RWPE1 (cell line): ENCODE measurements at regions not wholly inside any gene's neighbourhood (a gene's known extent, or its start where the extent isn't known, plus 50 kb on each side); places are given as distances from the start of the nearest gene placed in this dataset.

Source experiments
- CTCF ChIA-PET: fragments of 350-600 bp; sonication (Branson Sonifier 250); formaldehyde crosslinking; extraction: SDS; loops from one replicate; lab custom pipeline; 2021; lab: Yijun Ruan, JAX
- POLR2A ChIA-PET: fragments of 400-600 bp; formaldehyde crosslinking; extraction: SDS; loops from one replicate; lab custom pipeline; 2020; ENCODE audit warnings: antibody characterized with exemption; ENCODE audit not compliant: low non-redundant PET; lab: Yijun Ruan, JAX
- DNase-seq: peaks from one replicate; pipeline ENCODE4 v3.0.0; 2012; ENCODE audit warnings: low spot score
- H3K27ac ChIP-seq: fragments of 450-650 bp; 2 replicates; pipeline ENCODE4 v1.5.1; 2017
- TF ChIP-seq, protein P1 (sequence below): fragments of 450-650 bp; conservative IDR thresholded peaks from 2 replicates; pipeline ENCODE4 v1.5.1; 2017; ENCODE audit warnings: low read depth, mild to moderate bottlenecking

DNA sequence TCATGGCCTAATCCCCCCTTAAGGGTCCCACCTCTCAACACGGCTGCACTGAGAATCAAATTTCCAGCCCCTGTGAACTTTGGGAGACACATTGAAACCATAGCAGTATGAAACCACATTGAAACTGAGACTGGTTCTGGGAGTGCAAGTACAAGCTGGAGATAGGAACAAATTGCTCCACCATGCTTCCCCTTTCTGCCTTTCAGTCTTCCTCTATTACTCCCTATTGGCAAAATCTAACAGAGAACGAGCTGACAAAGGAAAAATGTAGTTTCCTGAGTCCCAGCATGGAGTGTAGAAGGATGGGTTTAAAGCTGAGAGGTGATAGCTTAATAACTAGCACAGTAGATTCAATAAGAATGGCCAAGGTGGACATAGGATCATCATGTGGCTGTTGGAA is 161.7 kb upstream of the RPL34 start:
- ChIA-PET POLR2A (no interaction called here), CTCF (no interaction called here)
- no peak for DNase-seq
- TF ChIP-seq, protein P1, sequence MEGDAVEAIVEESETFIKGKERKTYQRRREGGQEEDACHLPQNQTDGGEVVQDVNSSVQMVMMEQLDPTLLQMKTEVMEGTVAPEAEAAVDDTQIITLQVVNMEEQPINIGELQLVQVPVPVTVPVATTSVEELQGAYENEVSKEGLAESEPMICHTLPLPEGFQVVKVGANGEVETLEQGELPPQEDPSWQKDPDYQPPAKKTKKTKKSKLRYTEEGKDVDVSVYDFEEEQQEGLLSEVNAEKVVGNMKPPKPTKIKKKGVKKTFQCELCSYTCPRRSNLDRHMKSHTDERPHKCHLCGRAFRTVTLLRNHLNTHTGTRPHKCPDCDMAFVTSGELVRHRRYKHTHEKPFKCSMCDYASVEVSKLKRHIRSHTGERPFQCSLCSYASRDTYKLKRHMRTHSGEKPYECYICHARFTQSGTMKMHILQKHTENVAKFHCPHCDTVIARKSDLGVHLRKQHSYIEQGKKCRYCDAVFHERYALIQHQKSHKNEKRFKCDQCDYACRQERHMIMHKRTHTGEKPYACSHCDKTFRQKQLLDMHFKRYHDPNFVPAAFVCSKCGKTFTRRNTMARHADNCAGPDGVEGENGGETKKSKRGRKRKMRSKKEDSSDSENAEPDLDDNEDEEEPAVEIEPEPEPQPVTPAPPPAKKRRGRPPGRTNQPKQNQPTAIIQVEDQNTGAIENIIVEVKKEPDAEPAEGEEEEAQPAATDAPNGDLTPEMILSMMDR, result no peak
- no peak overlapping the region for H3K27ac ChIP-seq

DNA sequence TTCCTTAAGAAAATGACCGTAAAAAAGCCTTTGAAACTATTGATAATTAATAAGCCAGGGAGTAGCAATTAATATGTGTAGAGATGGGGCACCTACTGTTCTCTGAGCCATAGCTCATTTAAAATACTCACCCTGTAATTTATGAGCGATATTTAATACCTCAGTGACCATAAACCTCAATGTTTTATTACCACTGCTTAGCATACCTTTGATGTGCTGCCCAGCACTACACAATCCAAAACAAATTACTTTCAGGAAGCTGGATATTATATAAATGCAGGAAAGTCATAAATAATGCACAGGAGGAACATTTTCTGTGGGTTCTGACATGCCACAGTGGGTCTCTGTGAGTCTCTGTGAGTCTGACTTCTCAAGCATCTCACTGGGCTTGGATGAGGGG is 166.1 kb upstream of the RPL34 start:
- no peak for DNase-seq
- no peak overlapping the region for H3K27ac ChIP-seq
- CTCF ChIA-PET, result no interaction called here
- TF ChIP-seq, protein P1, result no peak
- POLR2A ChIA-PET, result no interaction called here

DNA sequence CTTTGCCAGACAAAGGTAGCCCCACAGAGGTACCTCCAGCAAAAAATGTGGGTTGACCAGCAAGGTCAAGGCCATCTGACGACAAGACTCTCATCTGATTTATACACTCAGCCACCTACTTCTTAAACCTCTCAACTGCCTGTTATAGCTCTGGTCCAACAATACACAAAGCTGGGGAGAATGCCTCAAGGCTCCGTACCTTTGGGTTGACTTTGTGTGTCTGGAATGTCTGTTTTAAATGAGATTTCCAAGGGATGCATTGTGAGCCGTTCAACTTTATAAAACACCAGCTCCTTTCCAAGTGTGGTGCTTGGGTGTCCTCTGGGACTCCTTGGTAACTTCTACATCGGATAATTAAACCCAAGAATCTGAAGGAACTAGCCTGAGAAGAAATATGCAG is 167.0 kb upstream of the RPL34 start:
- ChIA-PET POLR2A (no interaction called here), CTCF (no interaction called here)
- DNase-seq, result no peak
- TF ChIP-seq, protein P1, result no peak
- no peak overlapping the region for H3K27ac ChIP-seq

DNA sequence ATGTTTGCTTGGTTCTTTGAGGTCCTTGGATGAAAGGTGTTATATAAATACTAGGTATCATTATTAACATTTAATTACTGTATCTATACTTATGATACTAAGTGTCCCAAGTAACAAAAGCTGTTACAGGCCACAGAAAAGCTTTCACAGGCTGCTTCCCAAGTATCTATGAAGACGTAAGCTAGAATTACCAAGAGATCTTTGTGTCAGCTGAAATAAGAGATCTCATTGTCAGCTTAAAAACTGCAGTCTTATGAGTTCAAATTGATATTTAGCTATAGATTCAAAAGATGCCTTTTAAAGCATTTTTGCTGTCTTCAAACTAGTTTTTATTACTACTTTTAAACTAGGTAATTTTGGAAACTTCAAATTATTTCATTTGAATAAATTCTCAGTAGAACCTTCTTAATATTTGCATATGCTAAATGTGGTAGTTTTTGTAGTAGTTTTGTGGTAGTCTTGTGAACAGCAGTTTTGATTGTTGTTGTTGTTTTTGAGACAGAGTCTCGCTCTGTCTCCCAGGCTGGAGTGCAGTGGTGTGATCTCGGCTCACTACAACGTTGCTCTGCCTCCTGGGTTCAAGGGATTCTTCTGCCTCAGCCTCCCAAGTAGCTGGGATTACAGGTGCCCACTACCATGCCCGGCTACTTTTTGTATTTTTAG is 170.0 kb upstream of the RPL34 start:
- CTCF ChIA-PET, result no interaction called here
- POLR2A ChIA-PET, result no interaction called here
- DNase-seq, result no peak

DNA sequence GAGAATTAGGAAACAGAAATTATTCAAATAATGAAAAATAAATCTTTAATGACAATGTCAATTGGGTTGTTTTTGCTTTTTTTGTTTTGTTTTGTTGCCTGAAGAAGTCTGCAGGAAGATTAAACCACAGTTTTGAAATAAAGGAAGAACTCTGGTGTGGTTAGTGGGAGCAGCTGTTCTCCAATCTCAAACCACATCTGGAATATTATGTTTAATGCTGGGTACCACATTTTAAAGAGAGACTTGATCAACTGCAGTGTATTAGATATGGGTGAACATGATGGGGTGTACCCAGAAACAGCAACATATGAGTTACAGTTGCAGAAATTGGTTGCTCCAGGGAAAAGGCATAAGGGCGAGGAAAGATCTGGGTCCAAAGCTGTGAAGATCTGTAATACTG is 171.2 kb upstream of the RPL34 start:
- ChIA-PET POLR2A (no interaction called here), CTCF (interaction anchor here (0.6 kb wide), 1 partner anchor 124 kb away, joined by 4 read pairs; no protein-coding TSS in a partner anchor)
- H3K27ac ChIP-seq, result no peak overlapping the region
- DNase-seq, result no peak
- TF ChIP-seq, protein P1, result no peak

More for the DNA sequence above, 170.0 kb upstream of the RPL34 start:
- H3K27ac ChIP-seq, result no peak overlapping the region
- TF ChIP-seq, protein P1, result no peak

DNA sequence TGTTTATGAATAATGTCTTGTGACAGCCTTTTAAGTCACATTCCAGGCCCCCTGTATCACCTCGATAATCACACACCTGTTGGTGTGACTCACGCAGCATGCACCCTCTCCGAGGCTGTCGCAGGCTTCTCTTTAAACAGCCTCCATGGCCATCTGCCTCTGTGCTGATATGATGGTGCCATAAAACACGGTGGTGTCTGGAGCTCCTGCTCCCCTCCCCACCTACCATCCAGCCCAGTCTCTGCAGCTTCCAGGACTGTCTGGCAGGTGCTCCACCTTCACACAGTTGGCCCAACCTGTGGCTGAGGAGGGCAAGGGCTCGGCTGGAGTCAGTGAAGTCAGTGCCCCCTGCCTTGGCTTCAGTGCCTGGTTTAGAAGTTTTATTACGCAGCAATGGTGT is 173.8 kb upstream of the RPL34 start:
- no peak overlapping the region for H3K27ac ChIP-seq
- CTCF ChIA-PET, result no interaction called here
- DNase-seq, result no peak
- POLR2A ChIA-PET, result no interaction called here
- TF ChIP-seq, protein P1, result no peak
